ENCODE measurements at regions not wholly inside any gene's neighbourhood (a gene's known extent, or its start where the extent isn't known, plus 50 kb on each side); places are given as distances from the start of the nearest gene placed in this dataset.

DNA sequence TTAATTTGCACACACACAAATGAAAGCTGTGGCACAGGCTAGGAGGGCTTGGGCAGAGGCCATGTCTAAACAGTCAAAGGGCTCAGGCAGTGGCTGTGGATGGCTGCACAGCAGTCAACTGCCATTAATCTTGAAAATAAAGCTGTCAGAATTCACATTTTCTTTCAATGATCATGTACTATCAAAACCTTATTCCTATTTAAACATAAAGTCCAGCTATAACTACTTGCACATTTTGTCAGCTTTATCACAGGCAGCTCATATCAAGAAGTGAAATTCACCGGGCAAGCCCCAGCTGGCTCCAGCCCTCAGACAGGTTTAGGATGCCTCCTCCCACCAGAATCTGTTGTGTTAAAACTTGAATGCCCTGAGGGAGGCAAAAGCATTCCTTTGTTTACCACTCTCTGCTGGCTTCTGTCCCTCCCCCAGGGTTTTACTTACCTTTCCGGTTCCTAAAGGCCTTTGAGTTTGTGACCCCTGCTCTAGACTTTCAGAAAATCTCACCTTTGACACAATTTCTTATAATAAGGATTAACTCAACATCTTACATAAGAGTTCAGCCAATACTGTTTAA is 54.9 kb upstream of the GRAMD2B start:
- Histone ChIP-seq H3K4me3 (no peak overlapping the region), H3K36me3 (no peaks in the 10 kb centered on the region), H3K4me1 (peaks cover 13 to 44% (median 23%) of the 10 kb centered on the region in 4 donors), H3K9me3 (no peaks in the 10 kb centered on the region), H3K27ac (peak overlapping the region; percentile 9 to 84 (median 34)), H3K27me3 (no peaks in the 10 kb centered on the region)
- intact Hi-C loops (cut with DNase I; ENCODE audit: low total_unique reads) = loop anchor here (10.0 kb wide), 1 partner anchor 46 kb away; no protein-coding TSS in a partner anchor
- in situ Hi-C loops (cut with MboI; ENCODE audit: low pct_ligation_motif_present in 1 of 4, low pct_unique_long_range_greater_than_20kb in 1 of 4, low sequenced_read_pairs in 3 of 4) = no loop called here
- no peak for TF ChIP-seq POLR2A (IDR thresholded peaks at IDR 0.05)
- TF ChIP-seq, protein P1, sequence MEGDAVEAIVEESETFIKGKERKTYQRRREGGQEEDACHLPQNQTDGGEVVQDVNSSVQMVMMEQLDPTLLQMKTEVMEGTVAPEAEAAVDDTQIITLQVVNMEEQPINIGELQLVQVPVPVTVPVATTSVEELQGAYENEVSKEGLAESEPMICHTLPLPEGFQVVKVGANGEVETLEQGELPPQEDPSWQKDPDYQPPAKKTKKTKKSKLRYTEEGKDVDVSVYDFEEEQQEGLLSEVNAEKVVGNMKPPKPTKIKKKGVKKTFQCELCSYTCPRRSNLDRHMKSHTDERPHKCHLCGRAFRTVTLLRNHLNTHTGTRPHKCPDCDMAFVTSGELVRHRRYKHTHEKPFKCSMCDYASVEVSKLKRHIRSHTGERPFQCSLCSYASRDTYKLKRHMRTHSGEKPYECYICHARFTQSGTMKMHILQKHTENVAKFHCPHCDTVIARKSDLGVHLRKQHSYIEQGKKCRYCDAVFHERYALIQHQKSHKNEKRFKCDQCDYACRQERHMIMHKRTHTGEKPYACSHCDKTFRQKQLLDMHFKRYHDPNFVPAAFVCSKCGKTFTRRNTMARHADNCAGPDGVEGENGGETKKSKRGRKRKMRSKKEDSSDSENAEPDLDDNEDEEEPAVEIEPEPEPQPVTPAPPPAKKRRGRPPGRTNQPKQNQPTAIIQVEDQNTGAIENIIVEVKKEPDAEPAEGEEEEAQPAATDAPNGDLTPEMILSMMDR (IDR thresholded peaks at IDR 0.05) = no peak
- TF ChIP-seq EP300 (IDR thresholded peaks at IDR 0.05; ENCODE audit: low read depth) = no peak
- no peak for TF ChIP-seq POLR2AphosphoS5 (IDR thresholded peaks at IDR 0.05)
- no peak for DNase-seq
- 33 to 48% methylated on average over 1 to 2 of the region's 2 CpGs for WGBS, 2 donors (ENCODE audit: low coverage in 1 of 2)

GRCh38 chr5:126369083-126369482 is 54.1 kb upstream of the GRAMD2B start:
- Histone ChIP-seq H3K27ac (peak overlapping the region; percentile 30 to 85 (median 82)), H3K27me3 (no peaks in the 10 kb centered on the region), H3K4me1 (peaks cover 13 to 38% (median 26%) of the 10 kb centered on the region in 4 donors), H3K4me3 (no peak overlapping the region), H3K36me3 (no peaks in the 10 kb centered on the region), H3K9me3 (no peaks in the 10 kb centered on the region)
- intact Hi-C loops (cut with DNase I; ENCODE audit: low total_unique reads) = loop anchor here (10.0 kb wide), 1 partner anchor 46 kb away; no protein-coding TSS in a partner anchor
- in situ Hi-C loops (cut with MboI; ENCODE audit: low pct_ligation_motif_present in 1 of 4, low pct_unique_long_range_greater_than_20kb in 1 of 4, low sequenced_read_pairs in 3 of 4) = no loop called here
- WGBS, 2 donors (ENCODE audit: low coverage in 1 of 2) = 92 to 96% methylated on average over 2 of the region's 2 CpGs
- TF ChIP-seq POLR2AphosphoS5 (IDR thresholded peaks at IDR 0.05) (no peak), POLR2A (IDR thresholded peaks at IDR 0.05) (no peak), EP300 (IDR thresholded peaks at IDR 0.05; ENCODE audit: low read depth) (no peak)
- TF ChIP-seq, protein P1 (IDR thresholded peaks at IDR 0.05) = no peak
- DNase-seq = no peak

DNA sequence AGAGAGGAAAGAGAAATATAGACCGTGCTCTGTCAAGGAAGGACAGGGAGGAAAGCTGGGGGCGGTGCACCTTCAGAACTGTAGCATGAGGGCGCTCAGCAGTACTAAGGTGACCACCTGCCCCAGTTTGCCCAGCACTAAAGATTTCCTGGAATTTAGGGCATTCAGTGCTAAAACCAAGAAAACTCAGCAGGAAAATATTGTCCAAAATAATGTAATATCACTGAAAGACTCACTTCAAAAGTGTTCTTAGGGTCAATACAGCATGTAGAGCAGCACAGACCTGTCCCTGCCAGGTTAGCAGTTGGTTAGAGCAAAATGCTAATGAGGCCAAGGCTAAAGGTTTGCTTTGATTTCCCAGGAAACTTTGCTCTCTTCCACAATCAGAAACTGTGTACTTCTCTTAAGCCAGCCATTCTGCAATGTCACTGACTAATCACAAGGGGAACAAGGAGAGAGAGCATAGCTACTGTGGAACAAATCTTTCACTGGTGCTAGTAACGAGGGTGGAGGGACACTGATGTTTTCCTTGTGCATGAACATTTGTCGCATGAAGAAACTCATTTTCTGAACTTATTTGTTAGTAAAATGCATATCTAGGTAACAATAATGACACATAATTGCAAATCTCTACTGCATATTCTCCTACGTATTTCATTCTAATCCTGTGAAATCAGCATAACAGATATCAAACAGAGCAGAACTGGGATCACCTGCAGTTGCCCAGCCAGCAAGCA is 53.0 kb upstream of the GRAMD2B start:
- DNase-seq = no peak
- H3K9me3 ChIP-seq = no peaks in the 10 kb centered on the region
- peak overlapping the region; percentile 81 to 92 (median 84) for H3K27ac ChIP-seq
- TF ChIP-seq, protein P1 (IDR thresholded peaks at IDR 0.05) = peak in 3 of 5 experiments; percentile 23 to 54 (median 50)
- TF ChIP-seq EP300 (IDR thresholded peaks at IDR 0.05; ENCODE audit: low read depth) (no peak), POLR2AphosphoS5 (IDR thresholded peaks at IDR 0.05) (peak in 2 of 3 donors; percentile 38 to 56), POLR2A (IDR thresholded peaks at IDR 0.05) (no peak)
- intact Hi-C loops (cut with DNase I; ENCODE audit: low total_unique reads) (loop anchor here (10.0 kb wide), 1 partner anchor 45 kb away; no protein-coding TSS in a partner anchor), in situ Hi-C loops (cut with MboI; ENCODE audit: low pct_ligation_motif_present in 1 of 4, low pct_unique_long_range_greater_than_20kb in 1 of 4, low sequenced_read_pairs in 3 of 4) (no loop called here)
- H3K36me3 ChIP-seq = no peaks in the 10 kb centered on the region
- H3K27me3 ChIP-seq = no peaks in the 10 kb centered on the region
- H3K4me1 ChIP-seq = peaks cover 13 to 36% (median 26%) of the 10 kb centered on the region in 4 donors
- H3K4me3 ChIP-seq = peak overlapping the region in 1 of 4 donors; percentile 55
- 53 to 59% methylated on average over 3 to 6 of the region's 6 CpGs for WGBS, 2 donors (ENCODE audit: low coverage in 1 of 2)
